GM23338 (cell line): ENCODE measurements at regions not wholly inside any gene's neighbourhood (a gene's known extent, or its start where the extent isn't known, plus 50 kb on each side); places are given as distances from the start of the nearest gene placed in this dataset.

ENCODE experiments used
- ATAC-seq: fragments of 200-7000 bp; cut with Tn5 transposase; 3 replicates; pipeline ENCODE4 v1.9.1; 2020
- DNase-seq: peaks from one replicate; pipeline ENCODE4 v3.0.0-alpha.2; 2015; ENCODE audit warnings: low spot score
- H2AFZ ChIP-seq: fragments of 200-600 bp; sonication (generic); 2 replicates; pipeline ENCODE4 v1.8.0; 2016; ENCODE audit warnings: antibody characterized with exemption, mild to moderate bottlenecking, moderate library complexity
- H3F3A ChIP-seq: fragments of 200-600 bp; sonication (generic); replicated peaks from 2 replicates; pipeline ENCODE4 v1.8.0; 2017; ENCODE audit warnings: antibody characterized with exemption, mixed run types, low read depth
- H3K27ac ChIP-seq: fragments of 200-600 bp; sonication (generic); 2 replicates; pipeline ENCODE4 v1.6.1; 2016; ENCODE audit warnings: low read depth
- H3K27me3 ChIP-seq: fragments of 200-600 bp; sonication (generic); 2 replicates; pipeline ENCODE4 v1.8.0; 2016; ENCODE audit warnings: mild to moderate bottlenecking, mixed run types, moderate library complexity; ENCODE audit not compliant: insufficient read depth
- H3K36me3 ChIP-seq: fragments of 200-600 bp; sonication (generic); 2 replicates; pipeline ENCODE4 v1.8.0; 2016; ENCODE audit warnings: mild to moderate bottlenecking; ENCODE audit not compliant: insufficient read depth
- H3K4me1 ChIP-seq: fragments of 200-600 bp; sonication (generic); 2 replicates; pipeline ENCODE4 v1.8.0; 2016; ENCODE audit warnings: mild to moderate bottlenecking, moderate library complexity; ENCODE audit not compliant: insufficient read depth
- H3K4me2 ChIP-seq: fragments of 200-600 bp; sonication (generic); 2 replicates; pipeline ENCODE4 v1.7.1; 2017; ENCODE audit warnings: mixed run types
- H3K4me3 ChIP-seq: fragments of 200-600 bp; sonication (generic); 2 replicates; pipeline ENCODE4 v1.6.1; 2016; ENCODE audit warnings: mixed run types
- H3K79me2 ChIP-seq: fragments of 200-600 bp; sonication (generic); replicated peaks from 2 replicates; pipeline ENCODE4 v1.8.0; 2017; ENCODE audit warnings: mild to moderate bottlenecking; ENCODE audit not compliant: insufficient read depth
- H3K9me2 ChIP-seq: fragments of 200-600 bp; sonication (generic); 2 replicates; pipeline ENCODE4 v1.8.0; 2017; ENCODE audit not compliant: insufficient read depth
- H4K20me1 ChIP-seq: fragments of 200-600 bp; sonication (generic); replicated peaks from 2 replicates; pipeline ENCODE4 v1.8.0; 2017; ENCODE audit warnings: mild to moderate bottlenecking; ENCODE audit not compliant: insufficient read depth
- H3K27ac Mint-ChIP-seq: 2 replicates; pipeline ENCODE4 v1.8.0; 2020; ENCODE audit warnings: inconsistent platforms, mild to moderate bottlenecking, moderate library complexity, mixed read lengths
- H3K27me3 Mint-ChIP-seq: 3 replicates; pipeline ENCODE4 v1.8.0; 2022; ENCODE audit warnings: low read depth, mild to moderate bottlenecking, moderate library complexity, mixed read lengths, inconsistent platforms; ENCODE audit not compliant: insufficient read depth, poor library complexity
- H3K36me3 Mint-ChIP-seq: 3 replicates; pipeline ENCODE4 v1.8.0; 2021; ENCODE audit warnings: low read depth, mild to moderate bottlenecking, inconsistent platforms, moderate library complexity, mixed read lengths
- H3K4me1 Mint-ChIP-seq: 3 replicates; pipeline ENCODE4 v1.8.0; 2020; ENCODE audit warnings: mild to moderate bottlenecking, inconsistent platforms, mixed read lengths
- H3K4me3 Mint-ChIP-seq: 3 replicates; pipeline ENCODE4 v1.8.0; 2021; ENCODE audit warnings: moderate library complexity, mild to moderate bottlenecking, inconsistent platforms, mixed read lengths
- H3K9me3 Mint-ChIP-seq: 3 replicates; pipeline ENCODE4 v1.8.0; 2020; ENCODE audit warnings: moderate library complexity, mild to moderate bottlenecking, inconsistent platforms, mixed read lengths
- CREB1 ChIP-seq: fragments of 250-450 bp; sonication (Bioruptor Pico); IDR thresholded peaks from 2 replicates; pipeline ENCODE4 v1.5.0; 2020; ENCODE audit warnings: low read depth, mild to moderate bottlenecking, moderate library complexity
- CTCF ChIP-seq, 2 experiments: fragments of 200-600 bp in 1 of 2; sonication (generic) in 1 of 2; conservative IDR thresholded peaks; 2 replicates each; pipeline versions ENCODE4 v1.5.1 to v1.6.1; 2016 to 2017; ENCODE audit warnings: antibody characterized with exemption in 2 of 2, low read depth in 2 of 2, mild to moderate bottlenecking in 2 of 2, moderate library complexity in 1 of 2
- ETS1 ChIP-seq: IDR thresholded peaks from 2 replicates; pipeline ENCODE4 v1.6.1; 2016; ENCODE audit warnings: antibody characterized with exemption
- EZH2 ChIP-seq: fragments of 200-600 bp; sonication (generic); IDR thresholded peaks from one replicate; pipeline ENCODE4 v1.8.0; 2017; ENCODE audit warnings: antibody characterized with exemption, mild to moderate bottlenecking, low read depth; ENCODE audit not compliant: unreplicated experiment
- EZH2phosphoT487 ChIP-seq: fragments of 200-600 bp; sonication (generic); IDR thresholded peaks from one replicate; pipeline ENCODE4 v1.8.1; 2018; ENCODE audit warnings: antibody characterized with exemption; ENCODE audit not compliant: unreplicated experiment
- JUNB ChIP-seq: IDR thresholded peaks from one replicate; pipeline ENCODE4 v1.6.1; 2016; ENCODE audit warnings: antibody characterized with exemption; ENCODE audit not compliant: unreplicated experiment
- NANOG ChIP-seq: IDR thresholded peaks from 2 replicates; pipeline ENCODE4 v1.6.1; 2016; ENCODE audit warnings: antibody characterized with exemption, borderline replicate concordance
- POLR2AphosphoS5 ChIP-seq: IDR thresholded peaks from 2 replicates; pipeline ENCODE4 v1.6.1; 2016; ENCODE audit warnings: antibody characterized with exemption, low read depth
- REST ChIP-seq: IDR thresholded peaks from one replicate; pipeline ENCODE4 v1.6.1; 2018; ENCODE audit warnings: antibody characterized with exemption; ENCODE audit not compliant: unreplicated experiment
- STAT1 ChIP-seq: IDR thresholded peaks from one replicate; pipeline ENCODE4 v1.6.1; 2016; ENCODE audit warnings: antibody characterized with exemption; ENCODE audit not compliant: unreplicated experiment
- ZNF114 ChIP-seq: fragments of 250-450 bp; sonication (Bioruptor Pico); IDR thresholded peaks from 2 replicates; pipeline ENCODE4 v1.5.0; 2020; ENCODE audit warnings: mild to moderate bottlenecking, moderate library complexity
- ZNF331 ChIP-seq: fragments of 250-450 bp; sonication (Bioruptor Pico); IDR thresholded peaks from 2 replicates; pipeline ENCODE4 v1.5.0; 2020; ENCODE audit warnings: low read depth, mild to moderate bottlenecking, moderate library complexity
- ZNF462 ChIP-seq: fragments of 250-450 bp; sonication (Bioruptor Pico); IDR thresholded peaks from 2 replicates; pipeline ENCODE4 v1.5.0; 2020; ENCODE audit warnings: mild to moderate bottlenecking, moderate library complexity

GRCh38 chr2:236760246-236760645, 190.6 kb downstream of the ACKR3 start:
- no peaks in the 10 kb centered on the region for H3K79me2 ChIP-seq
- H3K27me3 ChIP-seq, result no peaks in the 10 kb centered on the region
- H3K4me3 ChIP-seq, result no peak overlapping the region
- TF ChIP-seq NANOG (no peak), STAT1 (no peak), ZNF331 (CRISPR knock-in tag) (no peak), EZH2 (no peak), POLR2AphosphoS5 (no peak), JUNB (no peak), ZNF114 (no peak), ETS1 (no peak), EZH2phosphoT487 (no peak), CREB1 (CRISPR knock-in tag) (no peak), REST (no peak), CTCF (conservative IDR thresholded peaks at IDR 0.05; ENCODE audit: low read depth in 2 of 2) (no peak), ZNF462 (CRISPR knock-in tag) (no peak)
- Mint-ChIP-seq H3K36me3 (no peaks in the 10 kb centered on the region), H3K27ac (no peak overlapping the region), H3K4me3 (no peak overlapping the region), H3K9me3 (no peaks in the 10 kb centered on the region), H3K4me1 (no peaks in the 10 kb centered on the region), H3K27me3 (no peaks in the 10 kb centered on the region)
- no peaks in the 10 kb centered on the region for H3K9me2 ChIP-seq
- no peak overlapping the region for H3K4me2 ChIP-seq
- no peak overlapping the region for H2AFZ ChIP-seq
- no peaks in the 10 kb centered on the region for H3K4me1 ChIP-seq
- ATAC-seq, result no peak
- H3F3A ChIP-seq, result no peaks in the 10 kb centered on the region
- H4K20me1 ChIP-seq, result no peaks in the 10 kb centered on the region
- DNase-seq, result no peak
- H3K36me3 ChIP-seq, result no peaks in the 10 kb centered on the region
- no peak overlapping the region for H3K27ac ChIP-seq
